GM21576 (cell line): ENCODE measurements at regions not wholly inside any gene's neighbourhood (a gene's known extent, or its start where the extent isn't known, plus 50 kb on each side); places are given as distances from the start of the nearest gene placed in this dataset.

Source experiments
- ATAC-seq: cut with Tn5 transposase; IDR thresholded peaks from one replicate; pipeline ENCODE4 v1.9.1; 2021; ENCODE audit warnings: mild to moderate bottlenecking, moderate library complexity; ENCODE audit not compliant: unreplicated experiment

- ATAC-seq = no peak
Observed at GRCh38 chr17:36863131-36863530, 74.1 kb upstream of the LHX1 start.

DNA sequence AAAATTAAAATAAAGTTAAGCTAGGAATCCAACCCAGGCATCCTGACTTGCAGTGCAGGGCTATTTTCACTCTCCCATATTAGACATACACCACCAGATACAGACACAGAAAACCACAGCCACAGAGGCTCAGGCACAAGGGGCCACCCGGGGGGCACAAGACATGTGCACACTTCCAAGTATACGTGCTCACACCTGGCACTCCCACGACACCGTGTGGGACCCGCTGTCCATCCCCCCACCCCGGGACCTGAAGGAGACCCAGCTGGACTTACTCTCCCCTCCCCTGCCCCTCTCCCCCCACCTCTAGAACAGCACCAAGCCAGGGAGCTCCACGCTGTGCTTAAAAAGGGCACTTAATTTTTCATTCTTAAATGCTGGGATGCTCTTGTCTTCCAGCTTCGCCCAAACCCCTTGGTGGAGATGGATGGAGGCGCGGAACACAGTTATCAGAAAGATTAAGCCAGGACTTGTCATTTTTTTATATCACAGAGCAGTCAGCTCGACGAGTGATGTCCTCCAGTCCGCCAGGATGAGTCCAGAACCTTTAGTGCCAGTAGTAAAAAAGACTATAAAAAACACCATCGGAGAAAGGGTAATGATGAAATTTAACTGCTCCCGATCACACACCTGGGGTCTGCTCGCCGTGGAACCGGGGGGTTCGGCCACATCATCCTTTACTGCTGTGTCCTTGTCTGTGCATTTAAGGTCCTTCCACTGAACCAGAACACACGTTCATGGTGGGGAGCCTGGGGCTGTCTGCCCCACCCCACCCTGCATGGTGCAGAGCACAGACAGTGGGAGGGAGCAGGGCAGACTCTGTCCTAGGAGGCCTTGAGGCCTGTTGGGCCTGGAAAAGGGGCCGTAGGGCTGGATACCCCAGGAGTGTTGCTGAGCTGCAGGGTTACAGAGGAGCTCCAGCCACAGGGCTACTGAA, 73.3 kb upstream of the LHX1 start:
- ATAC-seq = no peak

DNA sequence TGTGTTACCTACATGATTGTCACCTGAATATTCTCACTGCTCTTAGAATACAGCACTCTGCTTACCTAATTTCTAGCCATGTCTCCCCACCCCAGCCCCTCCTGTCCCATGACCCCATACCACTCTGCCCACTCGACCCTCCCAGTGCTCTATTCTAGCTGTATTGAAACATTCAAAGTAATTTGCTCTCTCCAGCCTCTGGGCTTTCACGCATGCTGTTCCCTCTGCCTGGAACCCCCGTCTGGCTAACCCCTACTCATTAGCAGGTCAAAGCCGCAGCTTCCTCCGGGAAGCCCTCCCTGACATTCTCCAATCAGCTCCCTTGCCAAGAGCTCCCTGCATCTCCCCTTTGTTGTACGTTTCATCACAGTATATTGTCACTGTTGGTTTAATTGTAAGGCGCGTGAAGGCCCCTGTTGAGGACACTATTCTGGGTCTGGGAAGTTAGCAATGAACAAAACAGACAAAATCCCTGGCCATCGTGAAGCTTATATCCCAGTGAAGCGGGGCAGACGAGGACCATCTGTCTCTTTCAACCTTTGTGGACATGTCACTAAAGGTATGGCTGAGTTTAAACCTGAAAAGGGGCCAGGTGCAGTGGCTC, 72.3 kb upstream of the LHX1 start:
- no peak for ATAC-seq

DNA sequence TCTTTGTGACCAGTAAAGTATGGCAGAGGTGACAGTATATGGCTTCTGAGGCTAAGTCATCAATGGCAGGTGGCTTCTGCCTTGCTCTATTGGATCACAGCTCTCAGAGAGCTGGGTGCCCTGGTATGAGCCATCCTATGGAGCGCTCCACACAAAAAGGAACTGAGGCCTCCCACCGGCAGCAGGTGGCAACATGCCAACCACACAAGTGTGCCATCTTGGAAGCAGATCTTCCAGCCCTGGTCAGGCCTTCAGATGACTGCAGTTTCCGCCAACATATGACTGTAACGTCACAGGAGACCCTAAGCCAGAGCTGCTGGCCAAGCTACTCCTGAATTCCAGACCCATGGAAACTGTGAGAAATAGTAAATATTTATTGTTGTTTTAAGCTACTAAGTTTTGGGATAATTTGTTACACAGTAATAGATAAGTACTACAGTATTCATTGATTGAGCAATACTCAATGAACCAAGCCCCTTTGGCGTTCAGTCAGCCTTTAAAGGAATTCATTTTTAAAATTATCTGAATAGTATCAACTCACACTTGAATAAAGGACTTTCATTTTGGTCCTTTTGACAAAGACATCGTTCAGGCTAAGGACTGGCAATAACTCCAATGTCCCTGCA, 69.4 kb upstream of the LHX1 start:
- no peak for ATAC-seq

DNA sequence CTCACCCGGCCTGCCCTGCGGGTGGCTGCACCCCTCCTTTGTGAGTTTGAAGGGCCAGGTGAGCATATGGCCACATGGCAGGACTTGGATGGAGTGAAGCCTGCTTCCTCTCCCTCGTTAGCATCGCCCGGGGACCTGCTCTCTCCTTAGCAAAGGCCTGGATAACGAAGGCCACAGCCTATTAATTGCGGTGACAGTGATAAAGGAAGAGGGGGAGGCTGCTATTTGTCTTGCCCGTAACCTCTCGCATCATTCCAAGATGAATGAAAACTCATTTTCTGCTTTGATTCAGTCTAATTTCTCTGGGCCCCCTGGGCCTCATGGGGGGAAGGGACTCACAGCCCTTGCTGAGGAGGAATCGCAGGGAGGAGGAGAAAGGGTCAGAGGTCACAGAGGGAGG, 68.5 kb upstream of the LHX1 start:
- ATAC-seq = no peak

DNA sequence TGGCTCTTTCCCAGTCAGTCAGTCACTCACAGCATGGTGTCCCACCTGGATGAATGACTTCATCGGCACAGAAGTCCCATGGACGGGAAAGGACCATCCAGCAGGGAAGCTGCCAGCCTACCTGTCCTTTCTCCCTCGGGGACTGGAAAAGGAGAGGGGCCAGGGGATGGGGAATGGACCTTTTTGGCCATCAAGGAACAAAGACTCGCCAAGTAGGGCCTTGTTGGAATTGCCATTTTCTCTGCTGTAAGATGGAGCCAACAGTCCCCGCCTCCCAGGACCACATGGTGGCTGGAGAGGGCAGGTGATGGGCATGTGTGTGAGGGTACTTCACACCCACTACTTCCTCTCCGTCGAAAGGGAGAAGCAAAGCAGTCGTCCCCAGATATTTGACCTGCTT, 67.8 kb upstream of the LHX1 start:
- no peak for ATAC-seq

- no peak for ATAC-seq
Observed at GRCh38 chr17:36869856-36870719, 67.2 kb upstream of the LHX1 start.

DNA sequence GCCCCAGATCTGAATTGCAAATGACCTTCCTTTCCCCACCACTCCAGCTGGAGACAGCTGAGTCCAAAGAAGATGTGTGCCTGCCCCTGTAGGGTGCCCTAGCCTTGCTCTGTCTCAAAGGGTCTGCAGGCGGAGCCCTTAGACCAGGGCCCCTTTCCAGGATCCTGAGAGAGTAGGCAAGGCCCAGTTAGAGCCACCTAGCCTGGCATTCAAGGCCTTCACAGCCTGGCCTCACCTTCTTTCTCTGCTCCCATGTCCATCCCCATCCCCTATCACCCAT, 66.6 kb upstream of the LHX1 start:
- ATAC-seq = no peak

- ATAC-seq = no peak
Observed at GRCh38 chr17:36875698-36876293, 61.5 kb upstream of the LHX1 start.

GRCh38 chr17:36876966-36877365, 60.3 kb upstream of the LHX1 start:
- no peak for ATAC-seq

DNA sequence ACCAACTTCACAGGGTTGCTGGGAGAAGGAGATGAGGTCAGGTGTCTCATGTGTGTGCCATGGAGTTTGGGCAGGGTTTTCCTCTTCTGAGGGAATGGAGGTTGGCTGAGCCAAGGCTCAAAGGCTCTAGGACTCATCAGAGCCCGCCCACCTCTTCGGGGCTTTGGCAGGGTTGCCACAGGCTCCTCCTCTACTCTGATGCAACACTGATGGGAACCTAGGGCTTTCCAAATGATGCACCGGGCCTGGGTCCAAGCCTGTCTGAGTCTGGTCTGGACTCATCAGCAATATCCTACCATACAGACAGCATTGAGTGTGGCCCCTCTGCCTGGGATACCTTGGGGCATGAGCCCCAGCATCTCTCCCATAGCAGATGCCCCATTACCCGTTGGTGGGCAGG, 59.5 kb upstream of the LHX1 start:
- no peak for ATAC-seq

DNA sequence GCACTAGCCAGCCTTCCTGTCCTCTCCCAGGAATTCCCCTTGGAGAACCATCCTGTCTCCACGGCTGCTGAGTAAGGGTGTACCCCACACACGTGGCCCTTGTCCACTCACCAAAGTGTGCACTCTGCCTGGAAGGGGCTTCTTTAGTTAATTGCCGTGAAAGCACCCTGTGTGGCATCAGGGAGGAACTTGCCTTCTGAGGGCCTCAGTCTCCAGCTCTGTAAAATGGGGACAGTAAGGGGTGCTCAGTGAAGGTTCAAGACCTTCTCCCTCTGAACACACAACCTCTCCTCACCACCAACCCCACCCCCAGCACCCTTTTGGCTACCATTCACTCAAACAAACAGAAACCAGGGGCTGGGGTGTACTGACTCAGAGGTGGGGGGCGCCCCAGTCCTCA, 59.1 kb upstream of the LHX1 start:
- no peak for ATAC-seq

DNA sequence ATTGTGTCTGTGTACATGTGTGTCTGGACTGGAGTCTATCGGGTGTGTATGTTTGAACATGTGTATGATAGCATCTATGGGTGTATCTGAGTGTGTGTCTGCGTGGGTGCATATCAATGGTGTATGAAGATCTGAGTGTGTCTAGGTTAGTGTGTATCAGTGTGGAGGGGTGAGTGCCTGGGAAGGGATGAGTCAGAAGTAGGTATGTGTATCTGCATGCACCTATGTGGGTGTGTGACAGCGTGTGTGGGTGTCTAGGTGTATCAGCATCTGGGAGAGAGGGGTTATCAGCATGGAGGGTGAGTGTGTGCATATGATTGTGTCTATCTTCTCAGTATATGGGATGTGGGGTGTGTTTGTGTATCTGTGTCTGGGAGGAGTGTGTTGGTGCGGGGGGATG, 58.2 kb upstream of the LHX1 start:
- ATAC-seq = no peak

DNA sequence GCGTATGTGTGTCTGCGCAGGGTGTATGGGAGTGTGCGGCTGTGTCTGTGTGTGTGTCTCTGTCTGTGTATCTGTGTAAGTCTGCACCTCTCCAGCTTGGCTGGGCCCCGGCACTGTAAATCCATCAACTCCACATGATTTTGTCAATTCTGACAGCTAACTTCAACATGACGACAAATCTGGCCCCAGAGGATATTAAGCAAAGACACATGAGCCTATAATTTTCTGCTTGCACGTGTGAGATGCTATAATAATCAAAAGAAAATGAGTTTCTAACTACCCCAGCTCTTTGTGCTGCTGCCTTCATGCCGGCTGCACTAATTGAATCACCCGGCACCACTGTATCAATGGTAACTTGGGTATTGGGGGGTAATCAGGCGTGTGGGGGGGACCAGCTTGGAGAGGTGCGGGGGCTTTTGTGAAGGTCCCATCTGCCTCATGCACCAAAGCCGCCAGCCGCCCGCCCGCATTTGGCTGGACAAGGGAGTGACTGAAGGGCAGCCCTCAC, 57.6 kb upstream of the LHX1 start:
- ATAC-seq = no peak

DNA sequence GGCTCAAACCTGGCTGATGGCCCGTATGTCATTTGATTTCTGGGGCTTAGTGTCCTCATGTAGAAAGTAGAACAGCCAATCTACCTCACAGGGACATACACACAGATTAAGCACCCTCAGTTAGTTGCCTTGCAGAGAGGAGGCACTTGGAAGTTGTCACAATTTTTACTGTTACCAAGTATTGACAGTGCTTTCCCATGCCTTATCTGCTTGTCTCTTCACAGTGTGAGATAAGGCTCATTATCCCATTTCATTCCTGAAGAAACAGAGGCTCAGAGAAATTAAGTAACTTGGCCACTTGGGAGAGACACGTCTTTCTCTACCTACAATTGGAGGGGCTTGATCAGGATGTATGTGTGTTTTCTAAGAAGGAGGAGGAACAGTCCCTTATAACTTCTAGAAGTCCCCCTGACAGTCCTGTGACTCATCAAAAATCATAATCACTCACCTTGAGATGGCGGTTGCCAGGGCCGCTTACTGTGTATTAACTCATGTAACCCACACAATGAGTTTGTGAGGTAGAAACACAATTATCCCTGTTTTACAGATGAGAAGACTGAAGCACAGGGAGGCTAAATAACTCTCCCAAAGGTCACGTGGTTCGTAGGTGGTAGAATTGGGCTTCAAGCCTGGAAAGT, 56.9 kb upstream of the LHX1 start:
- ATAC-seq = no peak

DNA sequence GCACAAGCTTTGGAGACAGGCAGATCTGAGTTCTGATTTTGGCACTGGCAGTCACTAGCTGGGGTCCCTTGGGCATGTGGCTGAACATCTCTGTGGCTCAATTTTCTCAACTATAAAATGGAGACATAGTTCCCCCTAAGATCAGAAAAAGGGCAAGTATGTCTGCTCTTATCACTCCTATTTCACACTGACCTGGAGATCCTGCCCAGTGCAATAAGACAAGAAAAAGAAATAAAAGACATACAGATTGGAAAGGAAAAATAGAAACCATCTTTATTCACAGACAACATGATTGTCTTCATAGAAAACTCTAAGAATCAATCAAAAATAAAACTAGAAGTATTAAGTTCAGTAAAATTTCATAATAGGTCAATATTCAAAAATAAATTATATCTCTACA, 56.0 kb upstream of the LHX1 start:
- ATAC-seq = no peak

DNA sequence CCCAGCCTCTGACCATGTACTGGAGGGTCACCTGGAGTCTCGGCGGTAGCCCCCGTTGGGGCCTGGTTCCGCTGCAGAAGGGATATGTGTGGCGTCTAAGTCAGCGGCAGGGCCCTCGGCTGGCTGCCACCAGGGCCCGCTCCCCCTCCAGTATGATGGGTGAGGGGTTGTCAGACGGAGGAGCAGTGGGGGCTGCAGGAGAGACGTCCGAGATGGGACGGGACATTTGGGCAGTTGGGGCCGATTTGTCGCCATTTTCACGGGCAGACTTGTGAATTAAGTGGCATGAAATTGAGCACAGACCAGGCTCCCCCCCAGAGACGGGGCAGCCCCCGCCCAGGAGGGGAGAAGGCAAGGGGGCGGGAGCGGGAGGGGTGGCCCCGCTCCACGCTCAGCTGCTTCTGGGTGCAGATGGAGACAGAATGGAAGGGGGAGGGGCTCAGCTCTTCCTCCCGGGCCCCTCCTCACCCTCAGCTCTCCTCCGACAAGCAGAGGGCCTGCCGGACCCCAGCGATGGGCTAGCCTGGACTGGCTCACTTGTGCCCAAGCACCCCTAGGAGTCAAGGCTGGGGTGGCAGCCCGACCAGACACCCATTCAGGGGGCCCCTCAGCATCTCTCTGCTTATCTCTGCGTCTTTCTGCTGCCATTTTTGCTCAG, 52.7 kb upstream of the LHX1 start:
- no peak for ATAC-seq

- no peak for ATAC-seq
Observed at GRCh38 chr17:36885153-36885735, 52.0 kb upstream of the LHX1 start.

DNA sequence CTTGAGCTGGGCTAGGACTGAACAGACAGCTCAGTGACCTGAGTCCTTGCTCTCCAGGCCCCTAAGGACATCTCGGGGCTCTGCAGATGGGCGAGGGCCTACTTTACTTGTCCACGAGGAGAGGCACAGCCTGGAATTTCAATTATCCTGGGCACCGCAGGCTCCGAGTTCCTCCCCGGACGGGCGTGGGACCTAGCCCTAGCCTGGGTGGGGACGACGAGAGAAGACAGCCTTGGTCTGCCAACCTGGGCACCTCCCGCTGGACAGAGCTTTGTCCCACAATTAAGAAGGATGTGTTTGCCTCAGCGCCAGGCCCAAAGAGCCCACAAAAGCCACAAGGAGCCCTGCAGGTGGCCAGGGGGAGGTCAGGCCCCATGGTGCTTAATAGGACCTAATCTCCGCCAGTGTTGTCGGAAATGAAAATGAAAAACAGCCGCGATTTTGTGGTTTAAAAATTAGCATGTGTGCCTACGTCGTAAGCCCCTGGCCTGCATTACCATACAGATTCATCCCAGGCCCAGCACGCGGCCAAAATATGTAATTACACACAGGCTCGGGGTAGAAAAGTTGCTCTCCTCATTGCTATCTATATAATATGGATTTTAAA, 51.4 kb upstream of the LHX1 start:
- no peak for ATAC-seq
